Fibroblast of skin of back (primary cell): ENCODE measurements at regions not wholly inside any gene's neighbourhood (a gene's known extent, or its start where the extent isn't known, plus 50 kb on each side); places are given as distances from the start of the nearest gene placed in this dataset.
"Not testable (repeated sequence)": the region's sequence is repeated elsewhere in the genome, so short reads cannot be mapped to it uniquely, and the experiment has no call there.

ENCODE experiments used
- DNase-seq: peaks from one replicate; pipeline ENCODE4 v3.0.0-alpha.2; 2013

GRCh38 chr12:125312471-125312870, 247.2 kb downstream of the AACS start:
- DNase-seq: no peak

DNA sequence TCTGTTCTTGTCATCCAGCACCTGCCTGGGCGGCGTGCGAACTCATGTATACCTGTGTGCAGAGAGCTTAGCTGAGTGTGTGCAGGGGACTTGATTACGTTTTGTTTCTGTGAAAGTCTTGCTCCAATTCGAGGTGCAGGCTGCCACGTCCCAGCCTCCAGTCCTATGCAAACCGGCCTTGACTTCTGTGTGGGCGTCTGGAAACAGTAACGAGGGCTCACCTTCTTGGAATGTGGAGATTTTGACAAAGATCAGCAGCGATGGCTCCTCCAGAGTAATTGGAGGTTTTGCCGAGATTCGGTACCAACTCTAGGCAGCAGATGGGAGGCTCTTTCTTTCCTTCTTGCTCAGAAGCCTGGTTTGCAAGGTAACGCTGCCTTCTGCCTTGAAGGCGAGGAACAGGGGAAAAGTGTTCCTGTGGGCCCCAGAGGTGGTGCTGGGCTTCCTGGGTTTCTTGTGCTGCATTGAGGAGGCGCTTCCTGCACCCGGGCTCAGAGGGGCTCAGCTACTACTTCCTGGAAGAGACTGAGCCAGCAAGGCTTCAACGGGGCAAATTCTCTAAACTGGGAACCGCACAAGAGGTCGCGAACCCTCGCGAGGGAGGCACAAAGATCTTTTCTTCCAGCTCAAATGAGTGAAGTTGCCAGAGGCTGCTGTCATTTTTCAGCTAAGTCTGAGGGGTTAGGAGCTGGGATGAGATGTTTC, 249.0 kb downstream of the AACS start:
- no peak for DNase-seq

GRCh38 chr12:125315771-125316170, 250.5 kb downstream of the AACS start:
- DNase-seq: no peak

GRCh38 chr12:125320177-125320576, 254.9 kb downstream of the AACS start:
- DNase-seq: no peak

GRCh38 chr12:125324861-125325490, 259.7 kb downstream of the AACS start:
- no peak for DNase-seq

DNA sequence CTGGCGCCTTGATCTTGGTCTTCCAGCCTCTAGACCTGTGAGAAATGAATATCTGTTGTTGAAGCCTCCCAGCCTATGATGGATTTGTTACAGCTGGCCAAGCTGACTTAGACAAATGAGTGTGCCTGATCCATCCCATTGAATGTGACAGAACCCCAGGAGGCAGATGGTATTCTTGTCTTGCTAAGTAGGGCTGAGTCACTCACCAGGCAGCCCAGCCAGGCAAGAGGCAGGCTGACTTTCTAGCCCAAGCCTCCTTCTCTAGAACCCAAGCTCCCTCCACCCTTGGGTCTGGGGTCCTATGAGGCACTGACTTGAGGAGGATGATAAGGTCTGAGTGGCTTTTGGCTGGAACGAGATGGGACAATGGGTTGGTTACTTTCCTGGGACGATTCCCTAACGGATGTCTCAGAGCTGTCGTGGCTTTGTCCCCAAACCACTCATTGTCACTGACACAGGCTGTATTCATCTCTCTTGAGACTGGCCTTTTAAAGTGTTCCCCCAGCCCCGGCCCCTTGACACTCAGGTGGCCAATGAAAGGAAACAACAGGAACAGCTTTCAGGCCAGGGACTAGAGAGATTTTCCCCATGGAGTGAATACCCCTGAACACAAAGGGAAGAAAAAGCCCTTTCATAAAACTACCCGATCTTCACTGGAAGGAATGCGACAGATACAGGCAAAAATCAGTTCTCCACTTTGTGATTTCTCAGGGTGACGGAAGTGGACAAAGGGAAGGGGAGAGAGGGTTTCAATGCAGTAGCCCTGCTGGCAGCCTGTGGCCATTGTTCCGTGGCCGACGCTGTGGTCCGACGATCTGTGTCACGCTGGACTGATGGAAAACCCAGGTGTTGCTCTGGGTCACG, 264.2 kb downstream of the AACS start:
- peak; percentile 12 for DNase-seq

- DNase-seq: peak; percentile 30
Observed at GRCh38 chr12:125330645-125331341, 265.6 kb downstream of the AACS start.

DNA sequence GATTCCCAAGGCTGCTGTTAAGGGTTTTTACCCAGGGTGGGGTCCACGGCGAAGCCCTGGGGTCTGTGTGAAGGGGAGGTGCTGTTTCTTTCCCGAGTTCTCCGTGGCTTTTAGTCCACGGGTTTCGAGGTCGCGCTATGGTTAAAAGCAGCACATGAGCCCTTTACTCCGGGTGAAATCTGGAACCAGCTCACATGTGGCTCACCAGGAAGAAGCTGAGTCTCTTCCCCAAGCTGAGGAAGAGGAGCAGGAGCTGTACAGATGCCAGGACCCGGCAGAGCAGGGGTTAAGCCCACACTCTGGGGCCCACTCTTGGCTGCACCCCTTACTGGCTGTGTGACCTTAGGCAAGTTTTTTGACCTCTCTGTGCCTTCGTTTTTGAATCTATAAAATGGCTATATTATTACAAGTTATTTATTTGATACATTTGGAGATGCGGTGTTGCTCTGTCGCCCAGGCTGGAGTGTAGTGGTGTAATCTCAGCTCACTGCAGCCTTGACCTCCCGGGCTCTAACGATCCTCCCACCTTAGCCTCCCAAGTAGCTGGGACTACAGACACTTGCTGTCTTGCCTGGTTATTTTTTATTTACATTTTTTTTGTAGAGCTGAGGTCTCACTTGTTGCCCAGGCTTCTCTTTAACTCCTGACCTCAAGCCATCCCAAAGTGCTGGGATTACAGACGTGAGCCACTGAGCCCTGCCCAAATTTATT, 266.3 kb downstream of the AACS start:
- DNase-seq: no peak

DNA sequence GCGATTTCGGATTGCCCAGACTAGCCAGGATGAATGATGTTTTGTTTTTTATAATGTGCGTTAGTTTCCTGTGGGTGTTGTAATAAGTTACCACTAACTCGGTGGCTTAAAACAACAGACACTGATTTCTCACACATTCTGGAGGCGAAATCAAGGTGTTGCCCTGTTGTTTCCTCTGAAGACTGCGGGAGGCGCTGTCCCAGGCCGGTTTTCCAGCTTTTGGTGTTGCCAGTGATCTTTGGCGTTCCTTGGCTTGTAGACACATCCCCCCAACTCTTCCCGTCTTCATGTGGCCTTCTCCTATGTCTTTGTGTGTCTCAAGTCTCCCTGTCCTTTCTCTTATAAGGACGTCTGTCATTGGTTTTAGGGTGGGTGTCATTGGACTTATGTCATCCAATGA, 267.7 kb downstream of the AACS start:
- no peak for DNase-seq

DNA sequence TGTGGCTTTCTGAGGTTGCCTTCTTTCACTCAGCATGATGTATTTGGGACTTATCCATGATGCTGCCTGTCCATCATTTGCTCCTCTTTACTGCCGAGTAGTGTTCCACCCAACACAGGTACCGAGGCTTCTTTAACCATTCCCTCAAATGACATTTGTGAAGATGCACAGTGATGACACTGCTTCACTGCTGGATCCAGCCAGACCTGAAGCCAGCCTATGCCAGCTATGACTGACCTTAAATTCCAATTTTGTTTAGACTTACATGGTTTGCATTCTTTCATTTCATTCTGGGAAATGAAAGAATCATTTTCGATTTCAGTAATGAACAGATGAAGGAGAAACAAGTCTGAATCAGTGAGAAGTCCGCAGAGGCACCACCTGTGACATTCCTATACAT, 271.0 kb downstream of the AACS start:
- no peak for DNase-seq

- peak; percentile 64 for DNase-seq
Observed at GRCh38 chr12:125340791-125341190, 275.6 kb downstream of the AACS start.

DNA sequence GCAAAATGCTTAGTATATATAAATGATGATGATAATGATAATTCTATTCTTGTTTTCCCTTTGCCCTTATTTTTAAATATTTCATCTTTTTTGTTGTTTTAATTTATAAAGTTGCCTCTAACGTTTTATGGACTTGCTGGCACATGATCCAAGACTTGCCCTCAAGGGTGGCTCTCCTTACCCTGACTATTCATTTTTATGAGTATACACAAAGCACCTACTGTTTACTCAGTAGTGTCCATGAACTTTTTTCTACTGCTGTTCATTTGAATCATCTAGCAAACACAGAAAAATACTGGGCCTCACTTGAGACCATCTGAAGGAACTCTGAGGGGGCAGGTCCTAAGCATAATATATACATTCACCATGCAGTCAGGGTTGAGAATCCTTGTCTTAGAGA, 276.2 kb downstream of the AACS start:
- no peak for DNase-seq

GRCh38 chr12:125343649-125344048, 278.4 kb downstream of the AACS start:
- DNase-seq: no peak

DNA sequence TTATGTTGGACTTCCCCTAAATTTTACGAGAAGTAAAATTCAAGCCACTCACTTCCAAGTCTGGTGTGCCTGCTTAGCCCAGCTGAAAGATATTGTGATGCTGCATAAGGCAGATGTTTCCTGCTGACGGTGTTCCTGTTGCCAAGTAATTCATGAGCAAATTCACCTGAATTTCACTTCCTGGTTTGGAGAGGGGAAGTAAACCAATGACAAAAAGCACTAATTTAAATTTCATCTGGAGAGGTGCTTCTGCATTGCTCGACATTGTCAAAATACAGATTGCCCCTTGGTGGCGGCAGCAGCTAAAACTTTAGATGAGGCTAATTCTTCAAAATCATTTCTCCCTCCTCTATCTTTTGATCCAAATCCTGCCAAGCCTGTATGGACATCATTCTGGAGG, 281.1 kb downstream of the AACS start:
- DNase-seq: no peak

GRCh38 chr12:125351788-125352187, 286.6 kb downstream of the AACS start:
- DNase-seq: no peak

DNA sequence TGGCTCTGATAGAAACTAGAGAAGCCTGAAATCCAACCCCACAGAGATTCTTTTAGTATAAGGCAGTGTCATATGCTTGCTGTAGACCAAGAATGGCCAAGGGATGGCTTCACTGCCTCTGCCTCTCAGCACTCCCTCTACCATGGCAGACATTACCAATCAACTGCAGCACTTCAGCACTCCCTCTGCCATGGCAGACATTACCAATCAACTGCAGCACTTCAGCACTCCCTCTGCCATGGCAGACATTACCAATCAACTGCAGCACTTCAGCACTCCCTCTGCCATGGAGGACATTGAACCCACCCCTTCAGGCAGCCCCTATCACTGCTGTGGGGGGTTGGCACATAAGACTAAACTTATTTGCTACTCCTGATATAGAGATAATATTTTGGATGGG, 287.8 kb downstream of the AACS start:
- DNase-seq: not testable (repeated sequence)

DNA sequence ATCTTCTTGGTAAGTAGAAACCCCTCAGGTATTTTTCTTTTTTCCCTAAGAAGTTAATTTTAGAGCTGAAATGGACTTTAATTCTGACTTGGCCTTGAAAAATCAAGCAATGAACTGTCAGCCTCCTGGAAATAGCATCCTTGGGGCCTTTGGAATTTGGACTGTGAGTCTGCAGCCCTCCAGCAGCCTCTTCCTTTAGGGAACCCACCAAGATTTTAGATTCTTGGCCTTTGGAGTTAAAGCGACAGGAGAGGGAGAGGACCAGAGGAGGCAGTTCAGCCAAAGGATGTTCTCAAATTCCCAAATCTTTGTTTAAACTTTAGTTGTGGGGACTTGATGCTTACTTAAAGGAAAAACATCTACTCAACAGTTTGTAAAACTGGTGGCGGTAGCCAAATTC, 288.6 kb downstream of the AACS start:
- DNase-seq: no peak

GRCh38 chr12:125355614-125356013, 290.4 kb downstream of the AACS start:
- no peak for DNase-seq

GRCh38 chr12:125356111-125356510, 290.9 kb downstream of the AACS start:
- no peak for DNase-seq

DNA sequence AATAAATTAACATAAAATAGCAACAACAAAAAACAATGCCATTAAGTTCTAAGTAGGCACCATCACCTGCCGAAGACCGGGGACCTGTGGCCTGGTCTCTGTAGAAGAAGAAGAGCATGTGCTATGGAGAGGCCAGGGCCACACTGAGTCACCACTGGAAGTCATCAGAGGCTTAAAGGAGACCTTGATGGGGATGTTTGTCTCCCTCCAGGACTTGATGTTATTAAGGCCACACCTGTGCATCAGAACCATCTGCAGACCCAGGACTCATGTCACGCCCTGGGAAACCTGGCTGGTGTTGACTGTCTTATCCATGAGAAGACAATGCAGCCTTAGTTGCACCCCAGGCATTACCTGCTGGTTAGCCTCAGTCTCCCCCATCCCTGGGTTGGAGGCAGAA, 292.3 kb downstream of the AACS start:
- no peak for DNase-seq

DNA sequence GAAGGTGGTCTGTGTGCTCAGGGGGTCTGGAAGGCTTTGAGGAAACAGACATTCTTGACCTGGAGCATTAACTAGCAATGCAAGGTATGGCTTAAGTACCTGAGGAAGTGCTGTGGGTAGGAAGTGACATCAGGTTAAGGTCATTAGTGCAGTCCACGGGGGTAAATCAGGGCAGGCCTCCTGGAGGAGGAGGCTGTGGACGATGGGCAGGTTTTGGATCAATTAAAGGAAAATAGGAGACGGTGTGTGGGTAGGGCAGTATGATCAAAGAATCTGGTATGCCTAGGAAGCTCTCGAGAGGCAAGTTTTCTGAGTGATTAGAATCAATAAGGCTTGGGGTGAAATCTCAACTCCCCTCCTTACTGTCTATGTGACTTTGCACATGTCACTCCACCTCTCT, 295.3 kb downstream of the AACS start:
- DNase-seq: no peak

DNA sequence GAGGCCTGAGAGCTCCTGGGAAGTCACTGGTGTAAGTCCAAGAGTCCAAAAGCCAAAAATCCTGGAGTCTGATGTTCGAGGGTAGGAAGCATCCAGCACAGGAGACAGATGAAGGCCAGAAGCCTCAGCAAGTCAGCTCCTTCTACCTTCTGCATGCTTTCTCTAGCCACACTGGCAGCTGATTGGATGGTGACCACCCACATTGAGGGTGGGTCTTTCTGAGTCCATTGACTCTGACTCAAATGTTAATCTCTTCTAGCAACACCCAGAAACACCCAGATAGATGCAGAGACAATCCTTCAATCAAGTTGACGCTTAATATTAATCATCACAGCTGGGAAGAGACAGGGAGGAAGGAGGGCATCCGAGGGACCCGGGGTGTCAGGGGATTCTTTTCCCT, 305.8 kb downstream of the AACS start:
- DNase-seq: no peak
